Upper lobe of left lung (tissue), 4 donors: ENCODE measurements at regions not wholly inside any gene's neighbourhood (a gene's known extent, or its start where the extent isn't known, plus 50 kb on each side); places are given as distances from the start of the nearest gene placed in this dataset.

Source experiments
- CTCF ChIP-seq, 6 experiments: fragments of 450-650 bp in 4 of 6; fragments of 200-600 bp in 2 of 6; sonication (generic) in 2 of 6; IDR thresholded peaks; one replicate each; pipeline ENCODE4 v1.5.1; 2016 to 2019; ENCODE audit warnings: antibody characterized with exemption in 6 of 6
- POLR2A ChIP-seq, 4 donors: fragments of 450-650 bp; IDR thresholded peaks; one replicate each; pipeline ENCODE4 v1.5.1; 2016 to 2017; ENCODE audit warnings: antibody characterized with exemption in 4 of 4, mild to moderate bottlenecking in 2 of 4
- POLR2AphosphoS5 ChIP-seq, 2 donors: sonication (generic); formaldehyde crosslinking; IDR thresholded peaks; one replicate each; pipeline ENCODE4 v1.5.1; 2017; ENCODE audit warnings: antibody characterized with exemption in 2 of 2

DNA sequence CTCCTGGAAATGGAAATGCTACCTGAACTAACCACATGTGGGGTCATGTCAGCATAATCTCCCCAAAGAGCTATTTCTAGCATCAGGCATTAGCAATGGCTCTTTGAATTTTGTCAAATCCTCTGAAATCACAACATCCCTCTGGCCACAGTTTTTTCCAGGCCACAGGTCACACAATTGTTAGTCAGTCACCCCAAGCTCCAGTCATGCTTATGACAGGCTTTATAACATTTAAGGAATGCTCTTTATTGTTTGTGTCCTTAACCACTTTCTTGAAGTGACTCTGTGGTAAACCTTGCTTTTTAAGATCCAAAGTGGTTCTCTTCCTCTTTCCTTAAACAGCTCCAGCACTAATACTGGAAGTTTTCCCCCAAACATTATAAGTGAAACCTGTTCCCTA is 169.2 kb upstream of the HMHB1 start:
- TF ChIP-seq CTCF (IDR thresholded peaks at IDR 0.05) (no peak), POLR2A (IDR thresholded peaks at IDR 0.05) (no peak), POLR2AphosphoS5 (IDR thresholded peaks at IDR 0.05) (no peak)
